Smooth muscle cell (in vitro differentiated cells): ENCODE measurements at regions not wholly inside any gene's neighbourhood (a gene's known extent, or its start where the extent isn't known, plus 50 kb on each side); places are given as distances from the start of the nearest gene placed in this dataset.
A peak's percentile ranks its signal among the peaks of the same experiment; 100 is the strongest.
"Not testable (repeated sequence)": the region's sequence is repeated elsewhere in the genome, so short reads cannot be mapped to it uniquely, and the experiment has no call there.

Experiments used
- DNase-seq: peaks from one replicate; lab custom pipeline; 2025; ENCODE audit not compliant: unreplicated experiment; lab: John Stamatoyannopoulos, UW
- H2AFZ ChIP-seq: fragments of 200-600 bp; sonication (generic); 2 replicates; pipeline ENCODE4 v1.6.0; 2016; ENCODE audit warnings: antibody characterized with exemption, low read depth, mild to moderate bottlenecking
- H3F3A ChIP-seq: fragments of 200-600 bp; sonication (generic); 2 replicates; pipeline ENCODE4 v1.6.0; 2017; ENCODE audit warnings: antibody characterized with exemption, low read depth
- H3K27ac ChIP-seq: fragments of 200-600 bp; sonication (generic); 2 replicates; pipeline ENCODE4 v1.5.1; 2016; ENCODE audit warnings: low read depth, mild to moderate bottlenecking
- H3K27me3 ChIP-seq: fragments of 200-600 bp; sonication (generic); 2 replicates; pipeline ENCODE4 v1.6.1; 2016; ENCODE audit warnings: low read depth, mild to moderate bottlenecking
- H3K36me3 ChIP-seq: fragments of 200-600 bp; sonication (generic); 2 replicates; pipeline ENCODE4 v1.5.1; 2016; ENCODE audit warnings: low read depth
- H3K4me1 ChIP-seq: fragments of 200-600 bp; sonication (generic); 2 replicates; pipeline ENCODE4 v1.5.1; 2016; ENCODE audit warnings: low read depth
- H3K4me2 ChIP-seq: fragments of 200-600 bp; sonication (generic); 2 replicates; pipeline ENCODE4 v1.6.0; 2016; ENCODE audit warnings: mild to moderate bottlenecking
- H3K4me3 ChIP-seq: fragments of 200-600 bp; sonication (generic); 2 replicates; pipeline ENCODE4 v1.5.1; 2016; ENCODE audit warnings: mild to moderate bottlenecking
- H3K79me2 ChIP-seq: fragments of 200-600 bp; sonication (generic); 2 replicates; pipeline ENCODE4 v1.6.0; 2016; ENCODE audit warnings: low read depth, mild to moderate bottlenecking
- H3K9ac ChIP-seq: fragments of 200-600 bp; sonication (generic); 2 replicates; pipeline ENCODE4 v1.6.0; 2016; ENCODE audit warnings: low read depth
- H3K9me3 ChIP-seq: fragments of 200-600 bp; sonication (generic); replicated peaks from 2 replicates; pipeline ENCODE4 v1.5.1; 2016; ENCODE audit warnings: low read depth
- H4K20me1 ChIP-seq: fragments of 200-600 bp; sonication (generic); 2 replicates; pipeline ENCODE4 v1.6.0; 2016; ENCODE audit warnings: low read depth
- CTCF ChIP-seq: fragments of 200-600 bp; sonication (generic); IDR thresholded peaks from 2 replicates; pipeline ENCODE4 v1.5.1; 2017; ENCODE audit warnings: borderline replicate concordance, mild to moderate bottlenecking, antibody characterized with exemption; ENCODE audit not compliant: insufficient read depth, poor library complexity, severe bottlenecking
- whole genome bisulfite sequencing: methylation state at CpG from one replicate; pipeline ENCODE4 v1.1.7; 2016; ENCODE audit warnings: low lambda C conversion rate; 5-methylcytosine and 5-hydroxymethylcytosine counted together

GRCh38 chr13:89205856-89206520 lies 1534.8 kb downstream of the SLITRK5 start:
- Histone ChIP-seq H3K9ac (no peak overlapping the region), H3K79me2 (no peaks in the 10 kb centered on the region), H3K4me2 (no peak overlapping the region), H3K4me1 (no peaks in the 10 kb centered on the region), H2AFZ (no peak overlapping the region), H3K36me3 (no peaks in the 10 kb centered on the region), H3K27me3 (no peaks in the 10 kb centered on the region), H3K9me3 (no peaks in the 10 kb centered on the region), H3K4me3 (no peak overlapping the region), H4K20me1 (no peaks in the 10 kb centered on the region), H3K27ac (peak overlapping the region; percentile 8), H3F3A (no peaks in the 10 kb centered on the region)
- DNase-seq: no peak
- TF ChIP-seq CTCF: no peak
- 70% methylated on average over 3 of the region's 3 CpGs for WGBS

GRCh38 chr13:89212186-89212585 lies 1541.0 kb downstream of the SLITRK5 start:
- Histone ChIP-seq H3K79me2 (no peaks in the 10 kb centered on the region), H3K36me3 (no peaks in the 10 kb centered on the region), H3K4me3 (no peak overlapping the region), H2AFZ (no peak overlapping the region), H3F3A (no peaks in the 10 kb centered on the region), H3K27ac (no peak overlapping the region), H3K27me3 (no peaks in the 10 kb centered on the region), H3K4me2 (no peak overlapping the region), H3K4me1 (no peaks in the 10 kb centered on the region), H3K9me3 (no peaks in the 10 kb centered on the region), H4K20me1 (no peaks in the 10 kb centered on the region), H3K9ac (no peak overlapping the region)
- TF ChIP-seq CTCF: no peak
- WGBS: 94% methylated on average over 1 of the region's 1 CpG
- no peak for DNase-seq

- Histone ChIP-seq H3K79me2 (no peaks in the 10 kb centered on the region), H3K9me3 (no peaks in the 10 kb centered on the region), H2AFZ (no peak overlapping the region), H3K9ac (no peak overlapping the region), H3K4me3 (no peak overlapping the region), H4K20me1 (no peaks in the 10 kb centered on the region), H3K4me1 (no peaks in the 10 kb centered on the region), H3K27ac (no peak overlapping the region), H3K4me2 (no peak overlapping the region), H3F3A (no peaks in the 10 kb centered on the region), H3K27me3 (no peaks in the 10 kb centered on the region), H3K36me3 (no peaks in the 10 kb centered on the region)
- TF ChIP-seq CTCF: no peak
- WGBS: 100% methylated on average over 1 of the region's 1 CpG
- no peak for DNase-seq
Observed at GRCh38 chr13:89214185-89214584, 1543.0 kb downstream of the SLITRK5 start.

- H3K36me3 ChIP-seq, H3K79me2 ChIP-seq, H3K27me3 ChIP-seq, H4K20me1 ChIP-seq, H3K4me1 ChIP-seq, H3K4me2 ChIP-seq, H3K27ac ChIP-seq, H3K4me3 ChIP-seq, H3K9me3 ChIP-seq, H3K9ac ChIP-seq, DNase-seq, H2AFZ ChIP-seq, H3F3A ChIP-seq: not testable (repeated sequence)
- WGBS: 89% methylated on average over 12 of the region's 13 CpGs
Observed at GRCh38 chr13:89215319-89215718, 1544.1 kb downstream of the SLITRK5 start.
